ENCODE measurements at regions not wholly inside any gene's neighbourhood (a gene's known extent, or its start where the extent isn't known, plus 50 kb on each side); places are given as distances from the start of the nearest gene placed in this dataset.

DNA sequence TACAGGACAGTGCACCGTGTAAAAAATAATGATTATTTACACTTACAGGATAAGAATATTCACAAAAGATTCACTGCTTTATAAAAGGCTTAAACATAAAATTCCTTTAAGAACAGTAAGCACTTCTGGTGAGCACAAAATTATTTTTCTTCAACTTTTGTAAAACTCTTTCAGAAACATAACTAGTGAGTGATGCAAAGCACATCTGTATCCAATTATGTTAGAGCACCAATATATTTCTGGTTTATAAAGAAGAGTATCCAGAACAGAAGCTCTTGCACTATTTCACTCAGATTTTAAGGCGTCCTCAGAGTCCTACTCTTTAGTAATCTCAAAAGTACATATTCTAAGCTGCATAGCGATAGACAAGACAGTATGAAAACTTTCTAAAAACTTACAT is 276.0 kb downstream of the C4orf33 start:
- no peak for DNase-seq (ENCODE audit: low read depth)
- in situ Hi-C loops (cut with HindIII; ENCODE audit: low pct_unique_long_range_greater_than_20kb, low sequenced_read_pairs): no loop called here

DNA sequence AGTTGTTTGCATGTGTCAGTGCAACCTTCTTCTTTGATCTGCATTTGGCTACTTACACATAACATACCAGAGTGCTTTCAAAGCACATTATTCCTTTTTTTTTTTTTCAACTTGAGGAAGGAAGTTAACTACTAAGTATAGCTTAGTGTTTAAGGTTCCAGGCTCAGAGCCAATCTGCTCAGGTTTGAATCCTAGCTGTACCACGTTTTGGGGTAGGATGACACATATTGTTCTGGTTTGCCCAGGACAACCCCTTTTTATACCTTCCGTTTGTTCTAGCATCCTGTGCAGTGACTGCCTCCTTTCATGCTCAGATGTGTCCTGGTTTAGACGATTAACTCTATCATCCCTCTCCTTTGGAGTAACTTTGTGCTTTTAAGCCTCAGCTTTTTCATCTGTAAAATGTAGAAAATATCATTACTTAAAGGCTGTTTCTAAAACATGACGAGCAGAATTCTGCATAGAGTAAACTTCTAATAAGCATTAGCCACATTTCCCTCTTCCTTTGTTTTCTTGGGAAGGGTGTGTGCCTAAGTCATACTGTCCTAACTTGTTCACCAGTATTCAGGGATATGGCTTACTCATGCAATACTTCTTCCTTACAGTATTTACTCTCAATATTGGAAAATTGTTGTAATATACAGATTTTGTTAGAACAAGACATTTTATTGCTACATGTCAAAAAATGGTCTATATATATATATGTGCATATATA is 281.3 kb downstream of the C4orf33 start:
- in situ Hi-C loops (cut with HindIII; ENCODE audit: low pct_unique_long_range_greater_than_20kb, low sequenced_read_pairs): no loop called here
- DNase-seq (ENCODE audit: low read depth): no peak

DNA sequence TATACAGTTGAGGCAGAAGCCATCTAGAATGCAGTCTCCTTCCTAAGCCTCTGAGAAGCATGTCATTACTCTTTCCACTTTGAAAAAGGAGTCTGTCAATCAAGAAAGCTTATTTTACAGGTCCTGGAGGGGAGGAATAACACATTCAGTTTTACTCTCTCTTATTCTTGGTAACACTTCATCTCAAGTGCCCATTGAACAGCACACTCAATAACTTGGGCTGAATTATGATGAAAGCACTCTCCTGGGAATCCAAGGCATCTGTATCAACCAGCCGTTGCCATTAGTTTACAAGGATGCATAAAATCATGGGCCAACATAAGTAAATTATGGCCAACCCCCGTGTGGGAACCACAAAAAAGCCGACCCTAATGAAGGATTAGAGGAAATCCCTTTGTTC is 282.4 kb downstream of the C4orf33 start:
- no peak for DNase-seq (ENCODE audit: low read depth)
- in situ Hi-C loops (cut with HindIII; ENCODE audit: low pct_unique_long_range_greater_than_20kb, low sequenced_read_pairs): no loop called here

DNA sequence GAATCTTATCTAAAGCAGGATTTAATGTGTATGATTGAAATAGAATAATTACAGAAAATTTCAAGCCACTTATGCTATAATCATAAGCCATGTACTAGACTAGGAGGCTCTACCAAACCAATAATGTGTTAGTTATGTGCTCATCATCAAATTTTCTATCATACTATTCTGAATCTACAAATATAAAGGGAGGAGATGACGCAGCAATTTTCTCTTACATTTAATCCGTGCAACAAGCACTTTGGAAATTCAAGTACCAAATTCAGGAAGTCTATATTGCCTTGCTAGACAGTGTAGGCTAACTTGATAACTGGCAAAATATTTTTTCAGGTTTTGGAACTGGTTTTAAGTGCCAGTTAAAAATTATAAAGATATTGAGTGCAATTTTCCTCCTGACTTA is 283.5 kb downstream of the C4orf33 start:
- in situ Hi-C loops (cut with HindIII; ENCODE audit: low pct_unique_long_range_greater_than_20kb, low sequenced_read_pairs): no loop called here
- no peak for DNase-seq (ENCODE audit: low read depth)

DNA sequence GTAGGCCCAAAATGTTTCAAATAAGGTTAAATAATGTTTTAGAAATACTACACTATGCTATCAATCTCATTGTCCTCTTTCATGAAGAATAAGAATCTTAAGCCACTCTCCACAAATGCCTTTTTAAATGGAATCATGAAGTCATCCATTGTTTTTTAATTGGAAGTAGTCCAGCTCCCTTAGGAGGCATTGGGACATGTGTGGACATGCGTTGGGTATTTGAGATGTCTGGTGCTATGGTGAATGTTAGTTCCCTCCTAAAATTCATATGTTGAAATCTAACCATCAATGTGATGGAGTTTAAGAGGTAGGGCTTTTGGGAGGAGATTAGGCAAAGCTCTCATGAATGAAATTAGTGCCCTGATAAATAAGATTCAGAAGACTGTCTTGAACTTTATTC is 289.0 kb downstream of the C4orf33 start:
- DNase-seq (ENCODE audit: low read depth): no peak
- in situ Hi-C loops (cut with HindIII; ENCODE audit: low pct_unique_long_range_greater_than_20kb, low sequenced_read_pairs): no loop called here

DNA sequence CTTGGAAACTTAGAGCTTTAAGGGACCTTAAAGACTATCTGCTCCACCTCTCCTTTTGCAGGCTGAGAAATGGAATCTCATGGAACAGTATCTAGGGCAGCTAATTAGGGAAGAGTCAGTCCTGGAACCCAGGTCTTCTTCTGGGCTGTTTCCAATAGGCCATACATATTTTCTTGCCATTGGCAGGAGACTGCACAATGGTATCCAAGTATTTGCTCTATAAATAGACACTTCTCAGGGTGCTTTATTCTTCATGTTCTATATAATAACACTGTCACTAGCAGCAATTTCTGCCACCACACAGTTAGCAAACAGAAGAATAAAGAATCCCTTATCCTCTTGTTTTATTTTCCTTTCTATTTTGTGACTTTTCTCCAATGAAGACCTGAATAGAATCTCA is 291.7 kb downstream of the C4orf33 start:
- DNase-seq (ENCODE audit: low read depth): no peak
- in situ Hi-C loops (cut with HindIII; ENCODE audit: low pct_unique_long_range_greater_than_20kb, low sequenced_read_pairs): no loop called here

DNA sequence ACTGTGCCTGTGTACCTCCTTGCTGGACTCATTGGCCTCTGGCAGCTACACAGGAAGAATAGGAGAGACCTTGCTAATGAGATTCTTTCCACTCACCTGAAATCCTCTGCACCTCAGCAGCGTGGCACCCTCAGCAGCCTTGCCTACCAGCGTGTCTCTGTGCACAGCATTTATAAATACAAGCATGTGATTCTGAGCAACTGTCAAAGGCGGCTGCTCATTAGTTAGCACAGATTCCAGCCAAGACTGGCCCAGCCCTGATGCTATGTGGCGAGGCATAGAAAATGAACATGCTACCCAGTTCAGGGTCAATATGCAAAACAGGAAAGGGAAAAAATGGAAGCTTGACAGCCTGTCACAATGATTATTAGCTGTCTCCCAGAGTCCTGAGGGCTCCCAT is 298.0 kb downstream of the C4orf33 start:
- no peak for DNase-seq (ENCODE audit: low read depth)
- in situ Hi-C loops (cut with HindIII; ENCODE audit: low pct_unique_long_range_greater_than_20kb, low sequenced_read_pairs): no loop called here

DNA sequence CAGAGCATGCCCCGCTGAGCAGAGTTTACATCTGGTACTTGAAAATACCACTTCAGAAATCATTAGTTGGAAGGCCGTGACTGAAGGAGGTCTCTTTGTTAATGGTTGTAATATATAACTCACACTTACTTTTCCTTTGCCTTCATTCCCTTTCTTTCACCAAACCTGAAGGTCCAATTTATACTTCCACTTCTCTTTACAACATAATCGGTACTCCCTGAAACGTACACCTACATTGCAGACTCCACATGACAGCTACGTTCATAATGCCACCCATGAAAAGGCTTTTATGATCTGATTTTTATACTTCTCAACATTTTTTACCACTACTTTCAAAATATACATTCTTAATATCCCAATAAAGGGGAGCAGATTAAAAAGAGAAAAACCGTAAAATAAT is 298.7 kb downstream of the C4orf33 start:
- in situ Hi-C loops (cut with HindIII; ENCODE audit: low pct_unique_long_range_greater_than_20kb, low sequenced_read_pairs): no loop called here
- no peak for DNase-seq (ENCODE audit: low read depth)

DNA sequence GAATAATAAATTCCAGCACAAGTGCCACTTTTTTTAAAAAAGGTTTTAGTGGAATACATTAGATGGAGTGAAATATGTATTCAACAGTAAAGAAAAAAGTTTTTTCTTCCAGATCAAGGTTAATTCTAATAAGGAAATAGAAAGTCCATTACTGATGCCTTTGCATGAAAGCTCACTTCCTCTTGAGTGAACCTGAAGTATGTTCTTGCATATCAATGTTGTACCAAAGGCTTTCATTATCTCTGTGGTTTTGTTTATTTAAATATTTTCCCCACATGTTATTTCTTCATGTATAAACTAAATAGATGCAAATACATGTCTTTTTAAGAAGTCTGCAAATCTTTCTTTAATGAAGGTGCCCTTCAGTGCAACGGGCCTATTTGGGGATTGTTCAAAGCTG is 307.9 kb downstream of the C4orf33 start:
- DNase-seq (ENCODE audit: low read depth): no peak
- in situ Hi-C loops (cut with HindIII; ENCODE audit: low pct_unique_long_range_greater_than_20kb, low sequenced_read_pairs): no loop called here

DNA sequence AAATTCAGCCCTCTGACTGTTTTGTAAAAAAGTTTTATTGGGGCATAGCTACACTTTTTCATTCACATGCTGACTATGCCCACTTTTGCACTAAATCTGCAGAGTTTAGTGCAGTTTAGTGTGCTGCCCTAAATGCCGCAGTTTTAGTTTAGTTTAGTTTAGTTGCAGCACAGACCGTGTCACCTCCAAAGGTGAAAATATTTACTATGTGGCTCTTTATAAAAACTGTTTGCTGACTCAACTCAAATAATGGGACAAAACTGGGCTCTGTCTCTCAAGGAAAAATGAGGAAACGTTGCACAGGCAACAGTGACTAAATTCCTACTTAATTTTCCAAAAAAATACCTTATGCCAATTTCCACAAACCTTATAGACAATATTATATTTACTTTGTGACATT is 314.2 kb downstream of the C4orf33 start:
- in situ Hi-C loops (cut with HindIII; ENCODE audit: low pct_unique_long_range_greater_than_20kb, low sequenced_read_pairs): no loop called here
- DNase-seq (ENCODE audit: low read depth): no peak

DNA sequence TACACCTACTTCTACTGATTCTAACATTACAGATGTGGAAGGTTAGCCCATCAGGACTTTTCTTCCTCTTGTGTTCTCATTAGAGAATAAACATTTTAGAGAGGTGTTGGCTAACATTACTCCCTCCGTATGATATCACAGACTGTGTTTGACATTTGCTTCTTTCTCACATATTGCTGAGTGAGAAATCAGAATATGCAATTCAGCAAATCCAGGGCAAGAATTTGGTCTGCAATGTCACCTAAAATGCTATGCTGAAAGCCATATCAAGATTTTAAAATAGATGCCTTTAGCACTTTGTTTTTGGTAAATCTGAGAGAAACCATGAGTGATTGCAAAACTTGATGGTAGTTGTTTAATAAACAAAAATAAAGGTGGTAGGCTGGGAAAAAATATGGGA is 319.1 kb downstream of the C4orf33 start:
- in situ Hi-C loops (cut with HindIII; ENCODE audit: low pct_unique_long_range_greater_than_20kb, low sequenced_read_pairs): no loop called here
- DNase-seq (ENCODE audit: low read depth): no peak

DNA sequence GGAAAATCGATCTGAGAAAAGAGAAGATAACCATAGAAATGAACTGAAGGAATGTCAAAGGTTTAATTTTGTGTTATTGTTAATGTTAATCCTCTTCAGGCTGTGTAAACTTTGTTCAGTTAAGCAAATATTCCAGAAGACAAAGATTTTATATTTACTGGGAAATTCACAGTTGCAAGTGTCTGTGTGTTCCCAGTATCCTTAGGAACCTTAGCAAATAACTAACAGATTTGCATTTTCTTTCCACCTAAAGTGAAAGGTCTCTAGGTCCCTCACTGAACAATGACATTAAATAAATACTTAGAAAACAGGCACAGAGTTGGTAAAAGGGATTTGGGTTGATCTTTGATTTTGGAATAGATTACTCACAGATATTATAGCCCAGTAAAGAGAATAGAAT is 324.7 kb downstream of the C4orf33 start:
- DNase-seq (ENCODE audit: low read depth): no peak
- in situ Hi-C loops (cut with HindIII; ENCODE audit: low pct_unique_long_range_greater_than_20kb, low sequenced_read_pairs): no loop called here

DNA sequence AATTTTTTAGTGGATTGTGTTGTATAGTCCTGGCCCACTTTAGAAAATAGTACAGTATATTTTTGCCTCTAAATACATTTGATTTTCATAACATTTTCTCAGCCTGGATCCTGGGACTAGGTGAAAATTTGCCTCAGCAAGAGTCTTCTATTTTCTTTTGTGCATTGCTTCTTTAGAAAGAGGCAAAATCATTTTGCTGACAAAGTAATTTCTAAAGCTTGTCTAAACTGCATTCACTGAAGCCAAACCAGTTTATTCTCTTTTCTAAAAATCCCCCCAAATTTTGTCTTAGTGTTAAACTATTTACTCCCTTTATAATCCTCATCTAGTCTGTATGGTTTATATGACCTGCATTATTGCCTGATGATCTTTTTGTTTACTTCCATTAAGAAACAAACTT is 326.3 kb downstream of the C4orf33 start:
- DNase-seq (ENCODE audit: low read depth): no peak
- in situ Hi-C loops (cut with HindIII; ENCODE audit: low pct_unique_long_range_greater_than_20kb, low sequenced_read_pairs): no loop called here

DNA sequence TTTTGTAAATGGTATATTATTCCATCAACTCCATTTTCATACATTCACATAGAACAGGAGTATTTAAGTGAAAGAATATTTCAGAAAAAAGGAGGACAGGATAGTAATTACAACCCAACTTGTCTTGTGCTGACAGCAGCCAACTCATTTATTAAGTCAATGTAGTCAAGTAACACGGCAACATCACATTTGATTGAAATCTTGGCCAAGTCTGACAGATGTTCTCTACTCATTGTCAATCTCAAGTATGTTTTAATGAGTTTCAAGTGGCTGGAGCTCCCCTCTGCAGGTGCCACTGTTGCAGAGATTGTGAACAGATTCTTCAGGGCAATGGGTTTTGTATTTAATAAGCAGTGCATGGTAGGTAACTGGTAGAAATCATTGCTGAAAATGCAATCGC is 332.5 kb downstream of the C4orf33 start:
- DNase-seq (ENCODE audit: low read depth): no peak
- in situ Hi-C loops (cut with HindIII; ENCODE audit: low pct_unique_long_range_greater_than_20kb, low sequenced_read_pairs): no loop called here

DNA sequence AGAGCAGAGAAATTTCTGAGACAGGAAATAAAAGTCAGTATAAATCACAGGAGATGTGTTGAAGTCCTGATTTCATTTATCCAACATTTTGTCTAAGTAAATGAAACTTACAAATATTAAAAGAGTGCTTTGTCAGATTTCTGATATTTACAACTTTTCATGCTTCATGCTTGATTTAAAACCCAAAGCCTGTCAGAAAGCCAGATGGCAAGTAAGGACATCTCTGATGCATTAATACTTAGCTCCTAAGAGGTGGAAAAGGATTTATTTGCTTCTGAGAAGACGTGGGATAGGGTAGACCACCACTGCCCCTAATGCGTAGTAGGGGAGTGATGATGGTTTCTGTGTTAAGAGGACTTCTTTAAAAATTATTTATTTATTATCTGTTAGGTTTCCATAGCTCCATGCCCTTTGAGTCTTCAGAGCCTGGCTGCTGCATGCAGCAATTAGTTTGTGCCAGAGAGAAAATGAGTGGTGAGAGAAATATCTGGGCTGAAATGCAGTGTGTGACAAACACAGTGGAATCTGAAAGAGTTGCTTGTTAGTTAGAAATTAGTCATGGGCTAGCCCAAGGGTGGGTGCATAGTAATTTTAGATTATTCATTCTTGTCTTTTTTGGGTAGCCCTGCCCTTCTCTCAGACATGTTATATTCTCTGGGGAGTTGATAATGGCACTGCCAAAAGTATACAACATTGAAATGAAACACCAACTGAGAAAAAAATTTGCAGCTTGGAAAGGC is 333.8 kb downstream of the C4orf33 start:
- DNase-seq (ENCODE audit: low read depth): no peak
- in situ Hi-C loops (cut with HindIII; ENCODE audit: low pct_unique_long_range_greater_than_20kb, low sequenced_read_pairs): no loop called here

DNA sequence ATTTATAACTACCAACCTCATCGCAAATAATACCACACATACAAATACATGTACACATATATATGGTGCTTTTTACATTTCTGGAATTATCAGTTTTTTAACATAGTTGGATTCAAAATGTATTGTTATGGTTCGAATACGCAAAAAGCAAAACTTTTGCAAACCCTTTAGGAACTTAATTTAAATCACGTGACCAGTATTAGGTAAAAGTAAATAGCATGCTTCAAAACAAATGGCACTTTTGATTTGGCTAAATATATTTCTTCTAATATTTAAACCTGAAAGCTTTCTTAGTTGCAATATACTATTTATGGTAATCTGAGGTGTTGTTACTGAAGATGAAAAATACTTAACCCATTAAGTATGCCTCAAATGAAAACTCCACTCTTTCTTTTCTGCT is 341.4 kb downstream of the C4orf33 start:
- no peak for DNase-seq (ENCODE audit: low read depth)
- in situ Hi-C loops (cut with HindIII; ENCODE audit: low pct_unique_long_range_greater_than_20kb, low sequenced_read_pairs): no loop called here

DNA sequence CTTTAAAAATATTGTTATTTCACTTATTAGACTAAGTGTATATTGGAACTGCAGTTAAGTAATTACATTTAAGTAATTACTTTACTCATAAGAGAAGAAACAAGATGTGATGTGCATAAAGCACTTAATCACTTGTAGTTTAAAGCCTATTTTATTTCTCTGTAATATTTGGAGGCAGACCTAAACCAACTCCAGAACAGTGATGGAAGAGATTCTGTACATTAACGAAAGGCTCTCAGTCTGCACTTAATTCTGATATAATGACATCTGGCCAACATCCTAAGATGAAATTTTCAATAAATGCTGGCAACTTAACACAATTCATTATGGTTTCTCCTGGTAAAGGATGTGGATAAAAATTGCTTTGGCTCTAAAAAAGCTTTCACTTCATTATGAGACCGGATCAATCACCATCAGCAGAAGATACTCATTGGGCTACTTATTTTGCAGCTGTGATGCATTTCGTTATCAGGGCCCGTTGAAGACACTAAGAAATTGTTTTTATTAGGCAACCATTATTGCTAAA is 342.6 kb downstream of the C4orf33 start:
- in situ Hi-C loops (cut with HindIII; ENCODE audit: low pct_unique_long_range_greater_than_20kb, low sequenced_read_pairs): no loop called here
- DNase-seq (ENCODE audit: low read depth): no peak

DNA sequence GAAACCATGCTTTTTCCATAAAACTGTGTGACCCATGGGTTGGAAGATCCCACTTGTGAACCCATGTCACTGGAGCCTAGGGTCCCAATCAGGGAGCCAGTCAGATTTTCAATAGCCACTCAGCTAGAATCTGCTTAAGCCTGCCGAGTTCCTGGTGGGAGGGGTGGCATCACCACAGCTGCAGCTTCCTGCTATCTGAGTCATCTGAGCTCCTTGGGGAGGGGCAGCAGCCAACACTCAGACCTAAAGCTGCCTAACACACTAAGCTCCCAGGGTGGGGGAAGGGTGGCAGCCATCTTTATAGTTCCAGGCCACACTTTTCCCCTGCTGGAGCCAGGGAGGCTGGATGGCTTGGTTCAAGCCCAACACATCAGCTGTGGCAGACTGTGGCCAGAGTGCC is 350.1 kb downstream of the C4orf33 start:
- in situ Hi-C loops (cut with HindIII; ENCODE audit: low pct_unique_long_range_greater_than_20kb, low sequenced_read_pairs): no loop called here

DNA sequence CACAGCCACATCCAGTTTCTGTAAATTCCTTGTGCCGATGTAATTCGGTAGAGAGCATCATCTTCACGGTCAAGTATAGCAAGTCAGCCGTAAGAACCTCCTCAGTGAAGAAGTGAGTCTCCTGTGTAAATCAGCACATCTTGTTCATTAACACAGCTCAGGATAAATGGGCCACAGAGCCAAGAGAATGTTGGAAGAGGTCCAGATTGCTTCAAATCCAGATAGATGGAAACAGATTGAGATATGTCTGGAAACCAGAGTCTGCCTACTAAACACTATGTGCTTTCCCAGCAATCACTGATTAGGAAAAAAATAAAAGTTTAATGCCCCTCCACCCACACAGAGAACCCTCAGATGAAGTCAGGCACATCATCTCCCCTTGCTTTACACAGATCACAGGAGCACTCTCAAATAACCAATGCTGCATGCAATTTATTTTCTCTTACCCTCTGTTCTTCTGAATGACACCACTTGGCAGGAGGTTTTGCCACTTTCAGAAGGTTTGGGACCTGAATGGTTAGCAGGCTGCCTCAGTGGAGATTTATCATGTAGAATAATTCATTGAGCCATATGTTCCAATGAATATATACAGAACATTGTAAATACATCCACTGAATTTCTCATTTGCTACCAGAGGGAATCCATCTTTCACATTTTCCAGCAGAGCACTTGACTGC is 357.7 kb downstream of the C4orf33 start:
- in situ Hi-C loops (cut with HindIII; ENCODE audit: low pct_unique_long_range_greater_than_20kb, low sequenced_read_pairs): no loop called here
- DNase-seq (ENCODE audit: low read depth): no peak

More for the DNA sequence above, 350.1 kb downstream of the C4orf33 start:
- DNase-seq (ENCODE audit: low read depth): no peak
